GM12875 (cell line): ENCODE measurements at regions not wholly inside any gene's neighbourhood (a gene's known extent, or its start where the extent isn't known, plus 50 kb on each side); places are given as distances from the start of the nearest gene placed in this dataset.

Source experiments
- H3K4me3 ChIP-seq: one replicate; pipeline ENCODE4 v1.5.1; 2011; ENCODE audit warnings: low read depth, low read length, control low read depth
- TF ChIP-seq, protein P1 (sequence below): IDR thresholded peaks from 2 replicates; pipeline ENCODE4 v1.5.1; 2011; ENCODE audit warnings: low read depth, mild to moderate bottlenecking, control low read depth, inconsistent platforms, low read length, moderate library complexity, borderline replicate concordance; ENCODE audit not compliant: insufficient read depth

- H3K4me3 ChIP-seq: no peak overlapping the region
- TF ChIP-seq, protein P1, sequence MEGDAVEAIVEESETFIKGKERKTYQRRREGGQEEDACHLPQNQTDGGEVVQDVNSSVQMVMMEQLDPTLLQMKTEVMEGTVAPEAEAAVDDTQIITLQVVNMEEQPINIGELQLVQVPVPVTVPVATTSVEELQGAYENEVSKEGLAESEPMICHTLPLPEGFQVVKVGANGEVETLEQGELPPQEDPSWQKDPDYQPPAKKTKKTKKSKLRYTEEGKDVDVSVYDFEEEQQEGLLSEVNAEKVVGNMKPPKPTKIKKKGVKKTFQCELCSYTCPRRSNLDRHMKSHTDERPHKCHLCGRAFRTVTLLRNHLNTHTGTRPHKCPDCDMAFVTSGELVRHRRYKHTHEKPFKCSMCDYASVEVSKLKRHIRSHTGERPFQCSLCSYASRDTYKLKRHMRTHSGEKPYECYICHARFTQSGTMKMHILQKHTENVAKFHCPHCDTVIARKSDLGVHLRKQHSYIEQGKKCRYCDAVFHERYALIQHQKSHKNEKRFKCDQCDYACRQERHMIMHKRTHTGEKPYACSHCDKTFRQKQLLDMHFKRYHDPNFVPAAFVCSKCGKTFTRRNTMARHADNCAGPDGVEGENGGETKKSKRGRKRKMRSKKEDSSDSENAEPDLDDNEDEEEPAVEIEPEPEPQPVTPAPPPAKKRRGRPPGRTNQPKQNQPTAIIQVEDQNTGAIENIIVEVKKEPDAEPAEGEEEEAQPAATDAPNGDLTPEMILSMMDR: no peak
Measured at GRCh38 chr1:106972074-106972473, 84.4 kb upstream of the PRMT6 start.

GRCh38 chr1:106975944-106976343, 80.5 kb upstream of the PRMT6 start:
- TF ChIP-seq, protein P1: no peak
- H3K4me3 ChIP-seq: no peak overlapping the region

GRCh38 chr1:106978477-106979322, 77.8 kb upstream of the PRMT6 start:
- TF ChIP-seq, protein P1: no peak
- H3K4me3 ChIP-seq: no peak overlapping the region

DNA sequence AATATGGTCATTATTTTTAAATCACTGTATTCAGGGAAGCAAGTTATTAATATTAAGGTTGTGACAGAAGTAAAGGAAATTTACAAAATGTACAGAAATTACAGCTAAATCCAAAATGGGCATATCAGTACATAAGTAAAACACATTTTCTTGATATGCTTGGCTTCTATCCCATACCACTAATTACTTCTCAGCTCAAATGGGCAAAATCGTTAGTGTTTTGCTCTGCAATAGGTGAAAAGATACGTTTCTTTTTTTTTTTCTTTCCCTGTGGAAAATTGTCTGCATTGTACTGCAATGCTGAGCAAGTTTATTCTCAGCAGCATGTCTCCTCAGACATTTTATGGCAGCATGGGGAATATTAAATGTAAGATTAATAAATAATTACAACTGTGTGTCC, 77.1 kb upstream of the PRMT6 start:
- H3K4me3 ChIP-seq: no peak overlapping the region
- TF ChIP-seq, protein P1: no peak

- TF ChIP-seq, protein P1: no peak
- no peak overlapping the region for H3K4me3 ChIP-seq
Measured at GRCh38 chr1:106980121-106980520, 76.4 kb upstream of the PRMT6 start.

DNA sequence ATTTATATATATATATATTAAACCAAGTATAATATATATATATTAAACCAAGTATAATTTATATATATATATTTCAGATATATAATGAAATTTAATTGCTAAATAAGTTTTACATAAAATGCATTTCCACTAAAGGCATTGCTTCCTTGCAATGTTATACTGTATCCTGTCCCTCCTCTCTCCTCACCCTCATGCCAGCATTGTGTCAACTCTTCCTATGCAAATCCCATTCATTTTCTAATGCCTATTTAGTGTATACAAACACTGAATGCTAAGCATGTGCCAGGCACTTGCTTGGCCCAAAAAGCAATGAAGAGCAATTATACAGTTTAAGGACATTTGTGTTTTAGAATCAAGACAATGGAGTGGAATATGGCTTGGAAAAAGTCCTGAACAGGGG, 71.7 kb upstream of the PRMT6 start:
- H3K4me3 ChIP-seq: no peak overlapping the region
- TF ChIP-seq, protein P1: no peak

GRCh38 chr1:106986603-106987002, 69.9 kb upstream of the PRMT6 start:
- TF ChIP-seq, protein P1: no peak
- H3K4me3 ChIP-seq: no peak overlapping the region
